KMS-11 (cell line): ENCODE measurements at regions not wholly inside any gene's neighbourhood (a gene's known extent, or its start where the extent isn't known, plus 50 kb on each side); places are given as distances from the start of the nearest gene placed in this dataset.

Source experiments
- H2AFZ ChIP-seq: fragments of 200-600 bp; sonication (generic); 2 replicates; pipeline ENCODE4 v1.6.1; 2016; ENCODE audit warnings: antibody characterized with exemption, mixed run types, low read depth
- H3K27ac ChIP-seq: fragments of 200-600 bp; sonication (generic); 2 replicates; pipeline ENCODE4 v1.6.1; 2016; ENCODE audit warnings: mild to moderate bottlenecking, mixed run types
- H3K27me3 ChIP-seq: fragments of 200-600 bp; sonication (generic); 2 replicates; pipeline ENCODE4 v1.6.1; 2017; ENCODE audit warnings: mild to moderate bottlenecking, low read depth, mixed run types, moderate library complexity; ENCODE audit not compliant: insufficient read depth
- H3K36me3 ChIP-seq: fragments of 200-600 bp; sonication (generic); 2 replicates; pipeline ENCODE4 v1.6.1; 2017; ENCODE audit warnings: mild to moderate bottlenecking, mixed run types; ENCODE audit not compliant: insufficient read depth
- H3K4me1 ChIP-seq: fragments of 200-600 bp; sonication (generic); 2 replicates; pipeline ENCODE4 v1.6.1; 2016; ENCODE audit warnings: mild to moderate bottlenecking, low read depth, mixed run types; ENCODE audit not compliant: poor library complexity, severe bottlenecking
- H3K4me2 ChIP-seq: fragments of 200-600 bp; sonication (generic); 2 replicates; pipeline ENCODE4 v1.7.0; 2016; ENCODE audit warnings: mild to moderate bottlenecking, mixed run types
- H3K4me3 ChIP-seq: fragments of 200-600 bp; sonication (generic); IDR thresholded peaks from 2 replicates; pipeline ENCODE4 v1.6.1; 2017; ENCODE audit warnings: low read depth, low read length, mixed read lengths; ENCODE audit not compliant: insufficient read depth
- H3K79me2 ChIP-seq: fragments of 200-600 bp; sonication (generic); 2 replicates; pipeline ENCODE4 v1.6.1; 2016; ENCODE audit warnings: low read depth, mixed run types; ENCODE audit not compliant: insufficient read depth
- H3K9ac ChIP-seq: fragments of 200-600 bp; sonication (generic); 2 replicates; pipeline ENCODE4 v1.6.1; 2016; ENCODE audit warnings: mild to moderate bottlenecking, mixed run types
- H4K20me1 ChIP-seq: fragments of 200-600 bp; sonication (generic); 2 replicates; pipeline ENCODE4 v1.6.1; 2016; ENCODE audit warnings: mild to moderate bottlenecking, mixed run types; ENCODE audit not compliant: insufficient read depth
- CTCF ChIP-seq: fragments of 200-600 bp; sonication (generic); conservative IDR thresholded peaks from 2 replicates; pipeline ENCODE4 v1.6.1; 2017; ENCODE audit warnings: low read depth, mild to moderate bottlenecking, antibody characterized with exemption, low read length, moderate library complexity, mixed read lengths

- no peak overlapping the region for H3K9ac ChIP-seq
- no peaks in the 10 kb centered on the region for H3K79me2 ChIP-seq
- TF ChIP-seq CTCF: no peak
- H3K4me1 ChIP-seq: no peaks in the 10 kb centered on the region
- no peak overlapping the region for H3K4me2 ChIP-seq
- H3K27ac ChIP-seq: no peak overlapping the region
- no peaks in the 10 kb centered on the region for H4K20me1 ChIP-seq
- no peaks in the 10 kb centered on the region for H3K27me3 ChIP-seq
- no peak overlapping the region for H2AFZ ChIP-seq
- no peaks in the 10 kb centered on the region for H3K36me3 ChIP-seq
- no peak overlapping the region for H3K4me3 ChIP-seq
Measured at GRCh38 chr6:74840953-74841352, 364.9 kb downstream of the COL12A1 start.

DNA sequence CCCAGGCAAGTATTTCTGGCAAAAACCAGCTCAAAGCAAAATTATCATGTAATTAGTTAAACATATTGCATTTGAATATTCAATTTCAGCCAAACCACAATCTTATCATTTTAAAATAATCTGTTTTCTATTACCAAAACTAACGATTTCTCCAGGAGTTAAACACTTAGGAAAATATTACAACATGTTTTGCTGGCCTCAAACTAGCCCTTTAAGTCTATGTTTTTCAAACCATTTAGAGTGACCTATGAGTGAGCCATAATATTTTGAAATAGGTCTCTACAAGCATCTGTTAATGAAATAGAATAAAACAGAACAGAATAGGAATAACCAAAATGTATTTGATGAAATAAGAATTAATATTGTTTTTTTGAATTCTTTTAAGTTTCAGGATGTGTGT lies 370.9 kb downstream of the COL12A1 start:
- Histone ChIP-seq H3K36me3 (no peaks in the 10 kb centered on the region), H3K27ac (no peak overlapping the region), H3K4me2 (no peak overlapping the region), H4K20me1 (no peaks in the 10 kb centered on the region), H2AFZ (no peak overlapping the region), H3K79me2 (no peaks in the 10 kb centered on the region), H3K9ac (no peak overlapping the region), H3K4me3 (no peak overlapping the region), H3K27me3 (no peaks in the 10 kb centered on the region), H3K4me1 (no peaks in the 10 kb centered on the region)
- TF ChIP-seq CTCF: no peak

- Histone ChIP-seq H3K4me1 (no peaks in the 10 kb centered on the region), H3K4me3 (no peak overlapping the region), H3K4me2 (no peak overlapping the region), H3K27me3 (no peaks in the 10 kb centered on the region), H3K79me2 (no peaks in the 10 kb centered on the region), H3K9ac (no peak overlapping the region), H4K20me1 (no peaks in the 10 kb centered on the region), H3K27ac (no peak overlapping the region), H2AFZ (no peak overlapping the region), H3K36me3 (no peaks in the 10 kb centered on the region)
- no peak for TF ChIP-seq CTCF
Measured at GRCh38 chr6:74826263-74826662, 379.6 kb downstream of the COL12A1 start.

DNA sequence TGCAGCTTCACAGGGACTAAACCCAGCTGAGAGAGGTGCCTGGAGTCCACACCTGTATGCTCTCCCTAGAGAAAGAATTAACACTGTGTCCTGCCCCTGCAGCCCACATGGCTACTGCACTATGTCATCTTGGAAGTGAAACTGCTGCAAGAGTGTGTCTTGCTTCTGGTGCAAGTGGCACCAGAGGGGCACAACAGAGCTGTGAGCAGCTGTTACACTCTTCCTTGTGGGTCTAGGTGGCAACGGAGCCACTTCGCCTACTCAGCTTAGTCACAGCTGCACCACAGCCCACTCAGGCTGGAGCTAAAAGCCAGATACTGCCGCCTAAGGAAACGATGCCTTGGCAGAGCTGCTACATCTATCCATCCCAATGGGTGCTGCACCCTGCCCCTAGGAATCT lies 391.4 kb downstream of the COL12A1 start:
- Histone ChIP-seq H3K36me3 (no peaks in the 10 kb centered on the region), H3K27ac (no peak overlapping the region), H3K4me1 (no peaks in the 10 kb centered on the region), H2AFZ (no peak overlapping the region), H3K79me2 (no peaks in the 10 kb centered on the region), H3K4me2 (no peak overlapping the region), H3K27me3 (no peaks in the 10 kb centered on the region), H3K4me3 (no peak overlapping the region), H3K9ac (no peak overlapping the region), H4K20me1 (no peaks in the 10 kb centered on the region)
- no peak for TF ChIP-seq CTCF

- Histone ChIP-seq H3K4me1 (no peaks in the 10 kb centered on the region), H4K20me1 (no peaks in the 10 kb centered on the region), H3K4me3 (no peak overlapping the region), H3K9ac (no peak overlapping the region), H3K27ac (no peak overlapping the region), H3K36me3 (no peaks in the 10 kb centered on the region), H2AFZ (no peak overlapping the region), H3K27me3 (no peaks in the 10 kb centered on the region), H3K4me2 (no peak overlapping the region), H3K79me2 (no peaks in the 10 kb centered on the region)
- TF ChIP-seq CTCF: no peak
Measured at GRCh38 chr6:74807674-74808073, 398.2 kb downstream of the COL12A1 start.
